GM23248 (cell line): ENCODE measurements at regions not wholly inside any gene's neighbourhood (a gene's known extent, or its start where the extent isn't known, plus 50 kb on each side); places are given as distances from the start of the nearest gene placed in this dataset.

ENCODE experiments used
- EZH2 ChIP-seq: fragments of 200-600 bp; sonication (generic); IDR thresholded peaks from 2 replicates; pipeline ENCODE4 v1.6.1; 2018; ENCODE audit warnings: antibody characterized with exemption, mild to moderate bottlenecking; ENCODE audit not compliant: insufficient read depth, poor library complexity, severe bottlenecking
- EZH2phosphoT487 ChIP-seq: fragments of 200-600 bp; sonication (generic); IDR thresholded peaks from 2 replicates; pipeline ENCODE4 v1.6.1; 2018; ENCODE audit warnings: antibody characterized with exemption, moderate library complexity, mild to moderate bottlenecking, low read depth; ENCODE audit not compliant: insufficient read depth

DNA sequence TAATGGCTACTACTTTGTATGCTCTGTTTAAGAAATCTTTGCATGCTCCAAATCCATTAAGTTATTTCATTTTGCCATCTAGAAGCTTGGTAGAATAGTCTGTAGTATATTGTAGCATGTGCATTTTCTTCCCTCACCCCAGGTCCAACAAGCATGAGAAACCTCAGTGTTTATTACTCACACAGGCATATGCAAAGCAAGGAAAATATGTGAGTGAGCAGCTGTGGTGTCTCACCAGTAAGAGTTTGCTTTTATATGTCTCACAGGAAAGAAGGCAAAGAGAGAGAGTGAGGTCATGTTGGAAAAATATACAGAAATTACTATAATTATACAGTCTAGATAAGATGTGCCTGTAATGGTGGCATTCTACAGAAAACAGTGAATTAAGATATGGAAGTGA is 312.5 kb downstream of the C3orf38 start:
- TF ChIP-seq EZH2phosphoT487 (no peak), EZH2 (no peak)
